HT-29 (cell line): ENCODE measurements at regions not wholly inside any gene's neighbourhood (a gene's known extent, or its start where the extent isn't known, plus 50 kb on each side); places are given as distances from the start of the nearest gene placed in this dataset.

Experiments
- DNase-seq: peaks from one replicate; pipeline ENCODE4 v3.0.0-alpha.2; 2015; ENCODE audit warnings: low spot score

GRCh38 chr14:101135796-101136742 is 232.5 kb upstream of the RTL1 start:
- DNase-seq, result no peak

DNA sequence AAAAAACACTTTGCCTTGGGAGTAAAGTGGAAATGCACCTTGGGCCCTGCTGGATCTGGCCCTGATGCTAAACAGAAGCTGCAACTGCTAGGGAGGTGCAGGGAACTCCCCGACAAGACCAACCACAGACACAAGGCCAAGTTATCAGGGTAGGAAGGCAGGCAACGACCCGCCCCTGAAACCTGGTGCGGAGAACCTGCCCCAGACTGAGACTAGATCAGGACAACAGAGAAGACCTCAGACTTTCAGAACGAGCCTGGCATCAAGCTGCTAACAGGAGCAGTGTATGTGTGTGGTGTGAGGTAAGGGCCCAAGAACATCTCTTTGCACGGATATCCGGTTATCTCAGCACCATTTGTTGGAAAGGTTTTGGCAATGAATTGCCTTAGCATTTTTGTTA is 233.7 kb upstream of the RTL1 start:
- no peak for DNase-seq

DNA sequence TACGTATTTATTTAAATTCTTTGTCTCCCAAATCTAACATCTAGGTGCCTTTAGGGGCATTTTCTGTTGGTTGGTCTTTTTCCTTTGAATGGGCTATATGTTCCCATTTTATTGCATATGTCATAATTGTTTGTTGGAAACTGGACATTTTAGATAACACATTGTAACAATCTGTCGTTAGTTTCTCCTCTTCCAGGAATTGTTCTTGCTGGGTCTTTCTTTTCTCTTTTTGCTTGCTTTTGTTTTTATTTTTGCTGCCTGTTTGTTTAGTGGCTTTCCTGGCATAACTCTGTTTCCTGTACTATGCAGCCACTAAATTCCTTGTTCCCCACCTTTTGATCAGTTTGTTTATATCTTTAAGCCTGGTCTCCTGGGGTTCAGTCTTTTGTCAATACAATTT is 244.3 kb upstream of the RTL1 start:
- DNase-seq, result no peak

- DNase-seq, result no peak
These were observed 246.6 kb upstream of the RTL1 start for GRCh38 chr14:101150039-101150610.

DNA sequence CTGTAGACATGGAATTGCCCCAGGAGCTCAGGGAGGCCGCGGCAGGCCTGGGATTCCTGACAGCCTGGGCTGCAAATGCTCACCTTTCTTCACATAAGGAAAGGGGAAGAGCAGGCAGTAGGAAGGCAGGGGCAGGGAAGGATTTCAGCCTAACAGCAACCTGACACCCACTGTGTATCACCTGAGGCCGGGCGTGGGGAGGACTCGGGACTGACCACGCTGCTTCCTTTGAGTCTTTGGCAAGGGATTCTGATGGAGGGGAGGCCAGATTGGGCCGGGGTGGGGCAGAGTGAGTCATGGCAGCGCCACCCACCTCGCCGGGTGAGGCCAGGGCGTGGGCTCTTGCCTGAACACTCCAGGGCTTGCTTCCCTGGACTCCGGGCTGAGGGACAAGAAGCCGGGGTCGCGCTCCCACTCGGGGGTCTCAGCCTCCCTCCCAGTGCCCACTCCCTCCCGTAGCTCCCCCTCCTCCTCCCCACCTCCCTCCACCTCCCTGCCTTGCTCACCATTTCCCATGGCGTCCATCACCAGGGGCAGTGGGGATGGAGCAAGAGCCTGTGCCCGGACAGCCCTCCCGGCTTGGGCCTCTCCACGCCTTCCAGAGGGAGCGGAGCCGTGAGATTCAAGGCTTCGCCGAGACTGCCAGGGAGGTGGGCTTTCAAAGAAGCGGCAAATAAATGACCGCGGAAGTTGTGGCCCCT is 247.9 kb upstream of the RTL1 start:
- DNase-seq, result peak; percentile 1

DNA sequence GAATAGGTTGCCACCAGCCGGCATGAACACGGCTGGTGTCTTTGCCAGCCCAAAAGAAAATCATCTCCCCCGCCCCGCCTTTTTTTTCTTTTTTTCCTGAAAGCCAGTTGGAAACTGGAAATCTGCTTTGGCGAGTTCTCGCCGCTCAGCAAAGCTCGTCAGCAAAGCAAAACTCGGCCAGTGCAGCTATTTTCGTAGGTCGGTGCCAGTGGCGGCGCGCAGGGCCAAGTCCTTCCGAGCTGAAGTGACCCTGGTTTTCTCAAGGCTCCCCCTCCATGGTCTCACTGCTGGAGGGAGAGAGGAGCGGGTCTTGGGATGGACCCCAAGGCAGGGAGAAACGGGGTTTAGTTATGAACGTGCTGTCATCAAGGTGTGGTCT is 248.4 kb upstream of the RTL1 start:
- DNase-seq, result no peak

GRCh38 chr14:101152855-101153254 is 249.3 kb upstream of the RTL1 start:
- no peak for DNase-seq

DNA sequence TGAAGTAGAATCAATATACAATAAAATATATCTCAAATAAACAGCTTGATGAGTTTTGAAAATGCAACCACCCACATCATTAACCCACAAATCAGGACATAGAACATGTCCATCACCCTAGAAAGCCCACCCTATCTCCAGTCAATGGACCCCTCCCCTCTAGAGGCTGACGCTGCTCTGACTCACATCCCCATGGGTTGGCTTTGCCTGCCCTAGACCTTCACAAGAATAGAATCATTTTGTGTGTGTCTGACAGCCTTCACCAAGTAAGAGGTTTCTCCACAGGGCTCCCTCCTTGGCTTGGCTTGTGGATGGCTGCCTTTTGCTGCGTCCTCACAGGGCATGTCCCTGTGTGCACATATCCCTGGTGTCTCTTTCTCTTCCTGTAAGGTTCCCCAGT is 250.2 kb upstream of the RTL1 start:
- no peak for DNase-seq

DNA sequence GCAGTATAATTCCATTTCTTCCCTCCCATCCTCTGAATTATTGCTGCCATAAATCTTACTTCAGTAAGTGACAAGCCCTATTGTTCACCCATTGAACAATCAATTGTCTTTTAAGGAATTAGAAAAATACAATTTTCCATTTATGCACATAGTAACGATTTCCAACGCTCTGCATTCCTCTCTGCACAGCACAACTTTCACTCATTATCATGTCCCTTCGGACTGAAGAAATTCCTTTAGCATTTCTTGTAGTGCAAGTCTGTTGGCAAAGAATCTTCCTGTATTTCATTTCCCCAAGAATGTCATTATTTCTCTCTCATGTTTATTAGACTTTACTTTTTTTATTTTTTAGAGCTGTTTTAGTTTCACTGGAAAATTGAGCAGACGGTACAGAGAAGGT is 252.1 kb upstream of the RTL1 start:
- DNase-seq, result no peak

- DNase-seq, result no peak
These were observed 263.9 kb upstream of the RTL1 start for GRCh38 chr14:101167428-101167827.

DNA sequence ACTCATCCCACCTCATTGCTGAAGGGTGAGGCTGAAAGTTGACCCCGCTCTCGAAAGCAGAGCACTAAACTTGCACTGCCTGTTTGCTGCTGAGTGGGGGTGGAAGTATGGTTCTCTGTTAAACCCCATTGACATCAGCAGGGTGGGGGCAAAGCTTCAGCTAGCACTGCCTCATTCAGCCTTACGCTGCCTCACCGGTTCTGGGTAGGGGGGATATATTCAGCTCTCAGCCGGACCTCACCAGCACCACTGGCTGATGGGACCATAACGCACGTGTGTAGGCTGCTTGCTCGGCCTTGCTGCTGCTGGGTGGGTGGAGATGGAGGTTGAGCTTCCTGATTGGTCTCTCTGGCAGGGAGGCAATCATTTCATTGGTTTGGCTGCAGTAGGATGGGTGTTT is 265.7 kb upstream of the RTL1 start:
- DNase-seq, result no peak

DNA sequence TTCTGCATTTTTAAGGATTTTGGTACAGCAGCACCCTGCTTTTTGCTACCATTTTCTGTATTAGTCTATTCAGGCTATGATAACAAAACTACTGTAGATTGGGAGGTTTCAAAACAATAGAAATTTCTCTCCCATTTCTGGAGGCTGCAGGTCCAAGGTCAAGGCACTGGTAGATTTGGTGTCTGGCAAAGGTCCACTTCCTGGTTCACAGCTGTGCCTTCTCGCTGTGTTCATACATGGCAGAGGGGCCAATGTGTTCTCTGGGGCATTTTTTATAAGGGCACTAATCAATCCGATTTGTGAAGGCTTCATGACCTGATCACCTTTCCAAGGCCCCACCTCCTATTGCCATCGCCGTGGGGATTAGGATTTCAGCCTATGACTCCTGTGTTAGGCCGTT is 268.1 kb upstream of the RTL1 start:
- DNase-seq, result no peak

DNA sequence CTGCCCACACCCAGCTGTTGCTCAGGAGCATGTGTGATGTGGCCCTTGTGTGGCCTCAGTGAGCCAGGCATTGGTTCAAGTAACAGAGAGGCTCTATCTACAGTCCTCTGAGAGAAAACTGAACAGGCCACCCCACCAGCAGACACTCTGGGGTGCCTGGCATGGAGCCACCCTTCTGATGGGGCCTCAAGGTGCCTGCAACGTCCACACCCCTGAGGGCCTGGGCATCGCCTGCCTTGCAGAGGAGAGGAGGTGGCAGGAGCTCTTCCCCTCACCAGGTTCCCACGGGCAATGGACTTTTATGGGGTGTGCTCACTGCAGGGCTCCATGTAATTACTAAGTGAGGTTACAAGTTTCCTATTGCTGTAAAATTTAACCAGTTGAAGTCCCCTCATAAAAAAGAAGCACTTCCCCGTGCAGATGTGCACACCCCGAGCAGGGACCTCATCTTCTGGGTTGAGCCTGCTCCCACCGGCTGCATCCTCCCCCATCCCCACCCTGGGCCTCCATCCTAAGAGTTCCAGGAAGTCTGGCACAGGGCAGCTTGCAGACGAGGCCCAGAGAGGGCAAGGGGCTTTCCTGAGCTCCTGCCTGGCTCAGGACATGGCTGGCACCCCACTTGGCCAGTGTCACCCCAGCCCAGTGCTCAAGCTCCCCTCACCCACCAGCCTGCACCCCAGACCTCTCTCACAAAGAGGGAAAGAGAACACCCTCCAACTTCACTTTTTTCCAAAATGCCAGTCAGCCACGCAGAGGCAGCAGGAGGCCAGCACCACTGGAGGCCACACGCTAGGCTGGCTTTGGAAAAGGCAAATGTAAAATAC is 270.4 kb upstream of the RTL1 start:
- DNase-seq, result no peak

GRCh38 chr14:101174522-101174838 is 271.0 kb upstream of the RTL1 start:
- DNase-seq, result no peak

DNA sequence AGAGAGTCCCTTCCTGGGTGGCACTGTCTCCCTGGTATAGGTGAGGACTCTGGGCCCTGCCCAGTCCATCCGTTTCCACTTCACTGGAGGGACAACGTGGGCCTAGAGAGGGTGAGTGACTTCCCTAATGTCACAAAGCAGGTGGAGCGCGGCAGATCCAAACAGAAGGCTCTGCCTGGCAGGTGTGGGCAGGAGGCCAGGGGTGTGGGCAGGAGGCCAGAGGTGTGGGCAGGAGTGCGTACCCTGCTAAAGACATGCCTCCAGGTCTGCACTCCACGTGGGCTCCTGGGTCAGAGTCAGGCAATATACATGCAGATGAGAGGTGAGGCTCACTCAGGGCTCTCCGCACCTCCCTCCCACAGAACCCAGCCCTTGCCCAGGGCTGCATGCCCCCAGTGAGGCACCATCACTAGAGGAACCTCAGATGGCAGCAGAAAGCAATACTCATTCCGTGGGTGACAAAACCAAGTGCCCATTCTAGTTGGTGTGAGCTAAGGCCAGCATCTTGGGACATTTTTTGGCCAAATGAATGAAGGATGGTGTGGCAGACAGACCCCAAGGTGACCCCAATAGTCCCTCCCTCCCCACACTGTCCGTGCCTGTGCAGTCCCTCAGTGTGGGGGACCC is 271.6 kb upstream of the RTL1 start:
- DNase-seq, result no peak

- DNase-seq, result no peak
These were observed 272.4 kb upstream of the RTL1 start for GRCh38 chr14:101175731-101176534.

DNA sequence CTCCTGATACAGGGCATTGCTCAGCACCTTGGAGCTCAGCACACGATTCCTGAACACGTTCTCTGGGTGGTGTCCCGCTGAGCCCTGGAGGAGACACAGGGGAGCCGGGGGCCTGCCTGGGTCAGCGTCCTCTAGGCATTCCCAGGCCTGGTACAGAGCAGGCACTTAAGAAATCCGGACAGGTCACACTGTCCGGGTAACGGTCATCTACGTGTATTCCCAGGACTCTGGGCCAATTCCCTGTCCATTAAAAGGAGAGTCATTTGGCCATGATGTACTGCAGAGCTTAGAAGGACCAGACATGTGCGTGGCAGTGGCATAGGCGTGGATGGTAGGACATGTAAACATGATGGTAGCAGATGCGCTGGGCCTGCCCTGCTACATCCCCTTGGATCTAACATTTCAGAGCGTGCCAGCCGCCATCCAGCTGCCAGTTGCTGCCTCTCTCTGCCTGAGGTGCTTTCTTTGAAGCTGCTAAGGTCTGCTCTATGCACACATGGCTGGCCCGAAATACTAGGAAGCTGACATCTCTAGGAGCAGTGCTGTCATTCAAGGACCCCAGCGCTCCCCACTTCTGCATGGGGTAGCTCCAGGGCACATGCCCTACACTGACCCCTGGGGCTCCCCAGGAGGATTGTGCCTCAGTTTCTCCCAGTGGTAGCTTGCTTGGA is 273.1 kb upstream of the RTL1 start:
- DNase-seq, result no peak

DNA sequence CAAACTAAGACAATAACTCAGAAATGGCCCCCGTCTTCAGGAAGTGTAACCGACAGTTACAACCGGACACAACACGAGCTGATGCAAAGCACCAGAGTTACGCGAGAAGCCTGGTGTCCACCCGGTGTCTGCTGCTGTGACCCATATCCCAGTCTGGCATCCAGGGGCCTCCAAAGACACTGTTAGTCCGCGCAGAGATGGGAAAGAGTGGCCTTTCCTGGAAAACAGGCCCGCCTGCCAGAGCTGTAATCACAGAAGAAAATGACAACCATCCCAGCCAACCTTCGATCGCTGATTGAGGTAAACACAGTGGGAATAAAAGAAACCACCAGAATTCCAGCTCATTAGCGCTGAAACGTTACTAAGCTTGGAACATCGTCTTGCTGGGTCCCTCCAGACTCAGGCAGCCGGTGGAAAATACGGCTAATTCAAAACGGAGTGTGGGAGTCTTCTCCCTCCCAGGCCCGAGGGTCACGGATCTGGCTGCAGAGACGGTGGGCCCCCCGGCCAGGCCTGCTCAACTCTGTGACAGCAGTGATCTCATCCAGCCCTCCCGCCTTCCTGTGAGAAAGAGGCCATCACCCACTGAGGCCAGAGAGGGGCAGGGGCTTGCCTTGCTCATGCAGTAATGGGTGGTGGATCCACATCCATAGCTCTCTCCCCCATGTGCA is 273.9 kb upstream of the RTL1 start:
- DNase-seq, result no peak
